ENCODE measurements at regions not wholly inside any gene's neighbourhood (a gene's known extent, or its start where the extent isn't known, plus 50 kb on each side); places are given as distances from the start of the nearest gene placed in this dataset.

DNA sequence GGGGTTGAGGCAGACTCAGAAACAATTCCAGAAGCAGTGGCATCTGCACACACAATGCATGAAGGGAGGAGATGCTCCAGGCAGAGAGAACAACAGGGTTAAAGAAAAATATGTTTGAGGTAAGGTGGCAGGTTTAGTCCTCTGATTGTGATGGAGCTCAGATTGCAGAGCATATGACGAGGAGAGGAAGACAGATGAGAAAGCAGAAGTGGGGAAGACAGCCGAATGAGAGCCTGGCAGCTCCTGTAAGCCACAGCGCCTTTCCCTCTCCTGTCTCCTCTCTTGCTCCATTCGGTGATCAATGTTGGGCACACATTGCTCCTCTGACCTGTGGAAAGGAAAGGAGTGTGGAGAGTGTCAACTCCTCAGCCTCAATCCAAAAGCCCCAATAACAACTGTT is 372.2 kb downstream of the GXYLT1 start:
- TF ChIP-seq, protein P1, sequence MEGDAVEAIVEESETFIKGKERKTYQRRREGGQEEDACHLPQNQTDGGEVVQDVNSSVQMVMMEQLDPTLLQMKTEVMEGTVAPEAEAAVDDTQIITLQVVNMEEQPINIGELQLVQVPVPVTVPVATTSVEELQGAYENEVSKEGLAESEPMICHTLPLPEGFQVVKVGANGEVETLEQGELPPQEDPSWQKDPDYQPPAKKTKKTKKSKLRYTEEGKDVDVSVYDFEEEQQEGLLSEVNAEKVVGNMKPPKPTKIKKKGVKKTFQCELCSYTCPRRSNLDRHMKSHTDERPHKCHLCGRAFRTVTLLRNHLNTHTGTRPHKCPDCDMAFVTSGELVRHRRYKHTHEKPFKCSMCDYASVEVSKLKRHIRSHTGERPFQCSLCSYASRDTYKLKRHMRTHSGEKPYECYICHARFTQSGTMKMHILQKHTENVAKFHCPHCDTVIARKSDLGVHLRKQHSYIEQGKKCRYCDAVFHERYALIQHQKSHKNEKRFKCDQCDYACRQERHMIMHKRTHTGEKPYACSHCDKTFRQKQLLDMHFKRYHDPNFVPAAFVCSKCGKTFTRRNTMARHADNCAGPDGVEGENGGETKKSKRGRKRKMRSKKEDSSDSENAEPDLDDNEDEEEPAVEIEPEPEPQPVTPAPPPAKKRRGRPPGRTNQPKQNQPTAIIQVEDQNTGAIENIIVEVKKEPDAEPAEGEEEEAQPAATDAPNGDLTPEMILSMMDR (IDR thresholded peaks at IDR 0.05; ENCODE audit: low read depth, low read length, missing control alignments): no peak
- H3K4me3 ChIP-seq (ENCODE audit: low read depth, low read length): no peak overlapping the region
- no peak for DNase-seq (ENCODE audit: low read depth)

DNA sequence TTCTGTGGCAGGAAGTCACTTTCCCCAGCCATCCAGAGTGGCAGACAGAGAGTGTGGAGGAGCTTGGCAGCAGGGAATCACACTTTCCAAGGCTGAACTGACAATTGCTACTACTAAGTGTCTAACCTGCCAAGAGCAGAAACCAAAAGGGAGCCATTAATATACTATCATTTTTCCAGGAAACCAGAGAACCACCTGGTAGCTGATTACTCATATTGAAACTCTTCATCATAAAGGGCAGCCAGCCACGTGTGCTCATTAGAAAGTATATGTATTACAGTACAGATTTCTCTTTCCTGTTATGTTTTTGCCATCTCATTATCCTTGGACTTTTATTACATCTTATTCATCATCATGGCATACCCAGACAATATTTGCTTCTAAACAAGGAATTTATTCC is 374.9 kb downstream of the GXYLT1 start:
- TF ChIP-seq, protein P1 (IDR thresholded peaks at IDR 0.05; ENCODE audit: low read depth, low read length, missing control alignments): no peak
- H3K4me3 ChIP-seq (ENCODE audit: low read depth, low read length): no peak overlapping the region
- DNase-seq (ENCODE audit: low read depth): no peak

DNA sequence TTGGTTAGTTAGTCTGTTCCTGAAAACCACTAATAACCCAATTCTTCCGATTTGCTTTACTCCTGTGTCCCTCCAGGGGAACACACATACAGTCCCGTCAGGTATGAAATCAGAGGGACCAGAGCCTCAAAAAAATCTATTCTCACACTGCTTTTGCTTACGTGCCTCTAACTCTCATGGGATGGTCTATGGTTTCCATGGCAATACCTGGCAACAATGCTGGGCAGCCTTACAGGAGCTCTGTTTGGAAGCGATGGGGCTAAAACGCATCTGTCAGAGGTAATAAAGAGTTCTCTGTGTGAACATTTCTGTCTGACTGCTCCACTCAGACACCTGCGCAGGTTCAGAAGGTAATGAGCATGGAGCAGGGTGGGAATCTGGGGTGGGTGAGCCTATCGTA is 376.2 kb downstream of the GXYLT1 start:
- H3K4me3 ChIP-seq (ENCODE audit: low read depth, low read length): no peak overlapping the region
- DNase-seq (ENCODE audit: low read depth): no peak
- TF ChIP-seq, protein P1 (IDR thresholded peaks at IDR 0.05; ENCODE audit: low read depth, low read length, missing control alignments): no peak

DNA sequence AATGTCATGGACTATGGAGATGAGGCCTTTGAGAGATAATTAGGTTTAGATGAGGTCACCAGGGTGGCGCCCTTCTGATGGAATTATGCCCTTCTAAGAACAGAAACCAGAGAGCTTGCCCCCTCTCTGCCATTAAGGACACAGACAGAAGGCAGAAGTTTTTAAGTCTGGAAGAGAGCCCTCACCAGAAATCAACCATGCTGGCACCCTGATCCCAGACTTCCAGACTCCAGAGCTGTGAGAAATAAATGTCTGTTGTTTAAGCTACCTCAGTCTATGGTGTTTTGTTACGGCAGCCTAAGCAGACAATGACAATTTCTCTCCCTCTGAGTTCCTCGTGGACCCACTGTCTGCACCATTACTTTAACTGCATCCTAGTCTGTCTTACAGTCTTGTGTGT is 382.0 kb downstream of the GXYLT1 start:
- TF ChIP-seq, protein P1 (IDR thresholded peaks at IDR 0.05; ENCODE audit: low read depth, low read length, missing control alignments): no peak
- no peak for DNase-seq (ENCODE audit: low read depth)
- no peak overlapping the region for H3K4me3 ChIP-seq (ENCODE audit: low read depth, low read length)

DNA sequence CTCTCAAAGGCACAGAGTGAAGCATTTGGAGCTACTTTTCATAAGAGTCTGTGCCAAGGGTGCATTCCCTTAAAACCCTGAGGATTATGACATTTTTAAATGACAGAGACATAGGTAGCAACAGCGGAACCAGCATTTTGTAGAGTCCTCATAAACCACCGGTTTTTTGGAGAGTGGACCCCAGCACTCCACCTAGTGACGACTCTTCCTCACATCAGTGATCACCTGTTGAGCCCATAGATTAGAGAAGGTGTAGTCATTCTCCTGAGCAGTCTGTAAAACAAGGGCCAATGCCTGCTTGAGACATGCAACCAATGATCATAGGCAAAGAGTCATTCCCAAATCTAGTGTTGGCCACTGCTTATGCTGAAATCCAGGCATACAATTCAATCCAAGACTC is 399.1 kb downstream of the GXYLT1 start:
- no peak for DNase-seq (ENCODE audit: low read depth)
- no peak overlapping the region for H3K4me3 ChIP-seq (ENCODE audit: low read depth, low read length)
- TF ChIP-seq, protein P1 (IDR thresholded peaks at IDR 0.05; ENCODE audit: low read depth, low read length, missing control alignments): no peak

DNA sequence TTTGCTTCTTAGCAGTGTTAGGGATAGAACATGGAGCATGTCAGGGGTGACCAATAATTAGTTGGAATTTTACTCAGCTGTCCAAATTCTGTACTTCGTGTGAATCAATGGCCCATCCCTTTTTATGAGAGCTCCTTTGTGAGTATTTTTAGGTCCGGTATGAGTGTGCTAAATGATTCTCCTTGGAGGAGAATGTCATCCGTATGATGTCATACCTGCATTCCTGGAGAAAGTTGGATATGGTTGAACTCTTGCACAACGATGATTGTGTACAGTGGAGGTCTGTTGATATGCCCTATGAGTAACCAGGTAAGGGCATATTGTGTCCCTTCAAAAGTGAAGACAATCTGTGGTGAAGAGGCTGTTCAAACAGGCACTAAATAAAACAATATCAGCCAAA is 400.8 kb downstream of the GXYLT1 start:
- TF ChIP-seq, protein P1 (IDR thresholded peaks at IDR 0.05; ENCODE audit: low read depth, low read length, missing control alignments): no peak
- no peak for DNase-seq (ENCODE audit: low read depth)

DNA sequence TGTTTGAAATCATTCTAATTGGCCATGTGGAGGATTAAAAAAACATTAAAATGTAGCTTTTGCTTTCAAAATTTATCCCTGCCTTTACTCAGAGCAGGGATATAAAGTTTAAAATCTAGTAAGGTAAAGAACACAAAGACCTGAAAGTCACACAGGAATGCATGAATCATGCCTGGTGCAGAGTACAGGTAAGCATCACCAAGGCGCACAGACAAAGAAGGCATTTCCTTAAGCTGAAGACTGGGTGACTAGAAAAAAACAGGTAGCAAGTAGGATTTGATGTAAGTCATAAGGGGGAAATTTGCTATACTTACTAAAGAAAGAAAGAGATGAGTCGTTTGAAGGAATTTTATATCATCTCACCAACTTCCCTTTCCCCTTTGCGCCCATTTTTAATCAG is 405.6 kb downstream of the GXYLT1 start:
- no peak for DNase-seq (ENCODE audit: low read depth)
- H3K4me3 ChIP-seq (ENCODE audit: low read depth, low read length): no peak overlapping the region
- TF ChIP-seq, protein P1 (IDR thresholded peaks at IDR 0.05; ENCODE audit: low read depth, low read length, missing control alignments): no peak

More for the DNA sequence above, 400.8 kb downstream of the GXYLT1 start:
- H3K4me3 ChIP-seq (ENCODE audit: low read depth, low read length): no peak overlapping the region
